ENCODE measurements at regions not wholly inside any gene's neighbourhood (a gene's known extent, or its start where the extent isn't known, plus 50 kb on each side); places are given as distances from the start of the nearest gene placed in this dataset.

- TF ChIP-seq, protein P1, sequence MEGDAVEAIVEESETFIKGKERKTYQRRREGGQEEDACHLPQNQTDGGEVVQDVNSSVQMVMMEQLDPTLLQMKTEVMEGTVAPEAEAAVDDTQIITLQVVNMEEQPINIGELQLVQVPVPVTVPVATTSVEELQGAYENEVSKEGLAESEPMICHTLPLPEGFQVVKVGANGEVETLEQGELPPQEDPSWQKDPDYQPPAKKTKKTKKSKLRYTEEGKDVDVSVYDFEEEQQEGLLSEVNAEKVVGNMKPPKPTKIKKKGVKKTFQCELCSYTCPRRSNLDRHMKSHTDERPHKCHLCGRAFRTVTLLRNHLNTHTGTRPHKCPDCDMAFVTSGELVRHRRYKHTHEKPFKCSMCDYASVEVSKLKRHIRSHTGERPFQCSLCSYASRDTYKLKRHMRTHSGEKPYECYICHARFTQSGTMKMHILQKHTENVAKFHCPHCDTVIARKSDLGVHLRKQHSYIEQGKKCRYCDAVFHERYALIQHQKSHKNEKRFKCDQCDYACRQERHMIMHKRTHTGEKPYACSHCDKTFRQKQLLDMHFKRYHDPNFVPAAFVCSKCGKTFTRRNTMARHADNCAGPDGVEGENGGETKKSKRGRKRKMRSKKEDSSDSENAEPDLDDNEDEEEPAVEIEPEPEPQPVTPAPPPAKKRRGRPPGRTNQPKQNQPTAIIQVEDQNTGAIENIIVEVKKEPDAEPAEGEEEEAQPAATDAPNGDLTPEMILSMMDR (IDR thresholded peaks at IDR 0.05; ENCODE audit: extremely low read depth, missing control alignments): no peak
- DNase-seq (ENCODE audit: low spot score): no peak
These were observed 136.8 kb upstream of the EEA1 start for GRCh38 chr12:93065896-93066295.

GRCh38 chr12:93072340-93072739 lies 143.2 kb upstream of the EEA1 start:
- DNase-seq (ENCODE audit: low spot score): no peak
- TF ChIP-seq, protein P1 (IDR thresholded peaks at IDR 0.05; ENCODE audit: extremely low read depth, missing control alignments): no peak

DNA sequence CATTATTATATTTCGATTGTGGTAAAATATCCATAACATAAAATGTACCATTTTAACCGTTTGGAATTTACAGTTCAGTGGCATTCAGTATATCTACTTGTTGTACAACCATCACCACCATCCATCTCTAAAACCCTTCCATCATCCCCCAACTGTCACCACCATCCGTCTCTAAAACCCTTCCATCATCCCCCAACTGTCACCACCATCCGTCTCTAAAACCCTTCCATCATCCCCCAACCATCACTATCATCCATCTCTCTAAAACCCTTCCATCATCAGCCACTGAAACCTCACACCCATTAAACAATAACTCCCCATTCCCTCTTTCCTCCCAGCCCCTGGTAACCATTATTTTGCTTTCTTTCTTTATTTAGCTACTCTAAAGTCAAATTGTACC lies 144.2 kb upstream of the EEA1 start:
- TF ChIP-seq, protein P1 (IDR thresholded peaks at IDR 0.05; ENCODE audit: extremely low read depth, missing control alignments): no peak
- no peak for DNase-seq (ENCODE audit: low spot score)

- TF ChIP-seq, protein P1 (IDR thresholded peaks at IDR 0.05; ENCODE audit: extremely low read depth, missing control alignments): no peak
These were observed 149.0 kb upstream of the EEA1 start for GRCh38 chr12:93078059-93078458.

GRCh38 chr12:93078577-93078976 lies 149.5 kb upstream of the EEA1 start:
- no peak for DNase-seq (ENCODE audit: low spot score)
- TF ChIP-seq, protein P1 (IDR thresholded peaks at IDR 0.05; ENCODE audit: extremely low read depth, missing control alignments): no peak

More at GRCh38 chr12:93078059-93078458, 149.0 kb upstream of the EEA1 start:
- DNase-seq (ENCODE audit: low spot score): no peak

GRCh38 chr12:93079271-93079670 lies 150.2 kb upstream of the EEA1 start:
- TF ChIP-seq, protein P1 (IDR thresholded peaks at IDR 0.05; ENCODE audit: extremely low read depth, missing control alignments): no peak
- DNase-seq (ENCODE audit: low spot score): no peak

GRCh38 chr12:93079976-93080375 lies 150.9 kb upstream of the EEA1 start:
- no peak for DNase-seq (ENCODE audit: low spot score)
- TF ChIP-seq, protein P1 (IDR thresholded peaks at IDR 0.05; ENCODE audit: extremely low read depth, missing control alignments): no peak

All from GM20000 (cell line).